ENCODE measurements at regions not wholly inside any gene's neighbourhood (a gene's known extent, or its start where the extent isn't known, plus 50 kb on each side); places are given as distances from the start of the nearest gene placed in this dataset.

- intact Hi-C loops (cut with DNase I), result no loop called here
- Histone ChIP-seq H3K4me1 (no peaks in the 10 kb centered on the region), H3K36me3 (no peaks in the 10 kb centered on the region), H3K9me3 (no peaks in the 10 kb centered on the region), H3K27me3 (no peaks in the 10 kb centered on the region), H3K27ac (no peak overlapping the region), H3K4me3 (no peak overlapping the region)
- DNase-seq (no peak), ATAC-seq (no peak)
- no peak for TF ChIP-seq CTCF (IDR thresholded peaks at IDR 0.05)
These were observed 1017.5 kb downstream of the SORCS1 start for GRCh38 chr10:106147021-106147420.

- intact Hi-C loops (cut with DNase I), result no loop called here
- no peaks in the 10 kb centered on the region for H3K4me1 ChIP-seq
- no peaks in the 10 kb centered on the region for H3K27me3 ChIP-seq
- no peaks in the 10 kb centered on the region for H3K9me3 ChIP-seq
- H3K4me3 ChIP-seq, result no peak overlapping the region
- DNase-seq, result no peak
- H3K36me3 ChIP-seq, result no peaks in the 10 kb centered on the region
- H3K27ac ChIP-seq, result no peak overlapping the region
- TF ChIP-seq CTCF (IDR thresholded peaks at IDR 0.05), result no peak
- ATAC-seq, result no peak
These were observed 1024.6 kb downstream of the SORCS1 start for GRCh38 chr10:106139915-106140314.

- Histone ChIP-seq H3K36me3 (no peaks in the 10 kb centered on the region), H3K4me3 (no peak overlapping the region), H3K27ac (no peak overlapping the region), H3K27me3 (no peaks in the 10 kb centered on the region), H3K4me1 (no peaks in the 10 kb centered on the region), H3K9me3 (no peaks in the 10 kb centered on the region)
- intact Hi-C loops (cut with DNase I), result no loop called here
- no peak for TF ChIP-seq CTCF (IDR thresholded peaks at IDR 0.05)
- no peak for ATAC-seq
- DNase-seq, result no peak
These were observed 1028.3 kb downstream of the SORCS1 start for GRCh38 chr10:106136175-106136574.

GRCh38 chr10:106134326-106135000 is 1030.0 kb downstream of the SORCS1 start:
- intact Hi-C loops (cut with DNase I), result no loop called here
- no peak for ATAC-seq

GRCh38 chr10:106133451-106133850 is 1031.1 kb downstream of the SORCS1 start:
- no peak for TF ChIP-seq CTCF (IDR thresholded peaks at IDR 0.05)
- H3K4me3 ChIP-seq, result no peak overlapping the region
- H3K27ac ChIP-seq, result no peak overlapping the region
- DNase-seq (no peak), ATAC-seq (no peak)
- intact Hi-C loops (cut with DNase I), result no loop called here
- H3K36me3 ChIP-seq, result no peaks in the 10 kb centered on the region
- H3K27me3 ChIP-seq, result no peaks in the 10 kb centered on the region
- H3K9me3 ChIP-seq, result no peaks in the 10 kb centered on the region
- no peaks in the 10 kb centered on the region for H3K4me1 ChIP-seq

More at GRCh38 chr10:106134326-106135000, 1030.0 kb downstream of the SORCS1 start:
- Histone ChIP-seq H3K27ac (no peak overlapping the region), H3K4me3 (no peak overlapping the region), H3K4me1 (no peaks in the 10 kb centered on the region), H3K36me3 (no peaks in the 10 kb centered on the region), H3K27me3 (no peaks in the 10 kb centered on the region), H3K9me3 (no peaks in the 10 kb centered on the region)
- TF ChIP-seq CTCF (IDR thresholded peaks at IDR 0.05), result no peak
- no peak for DNase-seq

GRCh38 chr10:106132956-106133355 is 1031.5 kb downstream of the SORCS1 start:
- no peaks in the 10 kb centered on the region for H3K36me3 ChIP-seq
- intact Hi-C loops (cut with DNase I), result no loop called here
- no peaks in the 10 kb centered on the region for H3K4me1 ChIP-seq
- ATAC-seq (no peak), DNase-seq (no peak)
- H3K4me3 ChIP-seq, result no peak overlapping the region
- H3K27me3 ChIP-seq, result no peaks in the 10 kb centered on the region
- H3K9me3 ChIP-seq, result no peaks in the 10 kb centered on the region
- TF ChIP-seq CTCF (IDR thresholded peaks at IDR 0.05), result no peak
- no peak overlapping the region for H3K27ac ChIP-seq
